Suprapubic skin (tissue), 4 donors: ENCODE measurements at regions not wholly inside any gene's neighbourhood (a gene's known extent, or its start where the extent isn't known, plus 50 kb on each side); places are given as distances from the start of the nearest gene placed in this dataset.

Experiments used
- DNase-seq, 2 donors: peaks; one replicate each; pipeline ENCODE4 v3.0.0-alpha.2; 2019; ENCODE audit warnings: low spot score in 2 of 2
- H3K27ac ChIP-seq: fragments of 200-600 bp; sonication (generic); one replicate; pipeline ENCODE4 v1.5.1; 2019
- H3K27me3 ChIP-seq: fragments of 200-600 bp; sonication (generic); one replicate; pipeline ENCODE4 v1.5.1; 2019
- H3K36me3 ChIP-seq: fragments of 200-600 bp; sonication (generic); one replicate; pipeline ENCODE4 v1.5.1; 2019
- H3K4me1 ChIP-seq: fragments of 200-600 bp; sonication (generic); one replicate; pipeline ENCODE4 v1.5.1; 2019
- H3K4me3 ChIP-seq: fragments of 200-600 bp; sonication (generic); one replicate; pipeline ENCODE4 v1.5.1; 2019; ENCODE audit warnings: mild to moderate bottlenecking
- H3K9me3 ChIP-seq: fragments of 200-600 bp; sonication (generic); one replicate; pipeline ENCODE4 v1.5.1; 2019
- EP300 ChIP-seq: sonication (generic); formaldehyde crosslinking; IDR thresholded peaks from one replicate; pipeline ENCODE4 v1.6.1; 2017; ENCODE audit warnings: antibody characterized with exemption
- POLR2A ChIP-seq, 2 donors: fragments of 450-650 bp; IDR thresholded peaks; one replicate each; pipeline ENCODE4 v1.6.1; 2017; ENCODE audit warnings: antibody characterized with exemption in 2 of 2, mild to moderate bottlenecking in 2 of 2, moderate library complexity in 2 of 2
- POLR2AphosphoS5 ChIP-seq, 3 donors: sonication (generic); formaldehyde crosslinking; IDR thresholded peaks; one replicate each; pipeline ENCODE4 v1.6.1; 2017; ENCODE audit warnings: antibody characterized with exemption in 3 of 3
- WGBS: methylation state at CpG from one replicate; pipeline ENCODE4 v1.1.5; 2018; 5-methylcytosine and 5-hydroxymethylcytosine counted together
- TF ChIP-seq, protein P1 (sequence below), 2 donors: fragments of 200-600 bp in 1 of 2; fragments of 450-650 bp in 1 of 2; sonication (generic) in 1 of 2; IDR thresholded peaks; one replicate each; pipeline ENCODE4 v1.5.1; 2016 to 2019; ENCODE audit warnings: antibody characterized with exemption in 2 of 2, mild to moderate bottlenecking in 1 of 2, moderate library complexity in 1 of 2

DNA sequence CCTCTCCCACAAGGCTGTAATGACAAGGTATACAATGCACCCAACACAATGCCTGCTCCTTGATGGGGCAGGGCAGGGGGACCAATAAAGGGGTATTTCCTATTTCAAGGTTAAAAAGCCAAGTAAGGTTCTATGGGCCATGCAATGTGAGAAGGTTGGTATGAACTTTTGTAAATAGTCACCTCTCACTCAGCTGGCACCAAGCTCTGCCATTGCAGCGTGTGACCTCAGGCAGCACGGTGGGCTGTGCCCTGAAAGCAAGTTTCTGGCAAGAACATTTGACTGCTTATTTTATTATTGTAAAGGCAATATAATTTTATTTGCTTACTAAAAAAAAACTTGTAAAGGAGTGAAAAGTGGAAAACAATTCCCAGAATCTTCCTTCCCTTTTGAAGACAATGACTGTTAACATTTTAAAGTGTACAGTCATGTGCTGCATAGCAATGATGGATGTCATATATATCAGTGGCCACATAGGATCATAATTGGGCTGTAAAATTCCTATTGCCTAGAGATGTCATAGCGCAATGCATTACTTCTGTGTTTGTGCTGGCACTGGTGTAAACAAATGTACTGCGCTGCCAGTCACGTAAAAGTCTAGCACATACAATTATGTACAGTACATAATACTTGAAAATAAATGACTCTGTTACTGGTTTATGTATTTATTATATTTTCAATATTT is 167.3 kb upstream of the RORA start:
- WGBS = 82% methylated on average over 5 of the region's 5 CpGs

DNA sequence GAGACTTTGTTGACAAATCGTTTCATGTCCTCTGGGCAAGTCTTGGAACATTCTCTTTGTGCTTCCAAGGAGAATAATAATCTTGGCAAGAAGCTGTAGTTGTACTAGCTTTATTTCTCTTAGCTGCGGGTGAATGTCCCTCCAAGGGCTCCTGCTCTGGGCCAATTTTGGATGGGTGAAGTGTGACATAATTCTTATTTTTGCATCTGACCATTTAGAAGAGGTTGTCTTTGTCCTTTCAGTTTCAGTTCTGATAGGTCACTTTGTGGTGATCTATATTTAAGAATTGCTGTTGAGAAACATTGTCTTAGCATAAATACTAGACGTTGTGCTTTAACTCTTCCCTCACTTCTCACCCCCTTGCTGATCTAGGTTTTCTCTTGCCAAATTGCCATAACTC is 164.8 kb upstream of the RORA start:
- Histone ChIP-seq H3K27ac (peak overlapping the region; percentile 24), H3K36me3 (no peaks in the 10 kb centered on the region), H3K9me3 (no peaks in the 10 kb centered on the region), H3K4me3 (no peak overlapping the region), H3K4me1 (peaks cover 2% of the 10 kb centered on the region), H3K27me3 (no peaks in the 10 kb centered on the region)
- WGBS = 18% methylated on average over 3 of the region's 3 CpGs
- TF ChIP-seq POLR2AphosphoS5 (IDR thresholded peaks at IDR 0.05) (no peak), POLR2A (IDR thresholded peaks at IDR 0.05) (no peak), EP300 (no peak)
- TF ChIP-seq, protein P1, sequence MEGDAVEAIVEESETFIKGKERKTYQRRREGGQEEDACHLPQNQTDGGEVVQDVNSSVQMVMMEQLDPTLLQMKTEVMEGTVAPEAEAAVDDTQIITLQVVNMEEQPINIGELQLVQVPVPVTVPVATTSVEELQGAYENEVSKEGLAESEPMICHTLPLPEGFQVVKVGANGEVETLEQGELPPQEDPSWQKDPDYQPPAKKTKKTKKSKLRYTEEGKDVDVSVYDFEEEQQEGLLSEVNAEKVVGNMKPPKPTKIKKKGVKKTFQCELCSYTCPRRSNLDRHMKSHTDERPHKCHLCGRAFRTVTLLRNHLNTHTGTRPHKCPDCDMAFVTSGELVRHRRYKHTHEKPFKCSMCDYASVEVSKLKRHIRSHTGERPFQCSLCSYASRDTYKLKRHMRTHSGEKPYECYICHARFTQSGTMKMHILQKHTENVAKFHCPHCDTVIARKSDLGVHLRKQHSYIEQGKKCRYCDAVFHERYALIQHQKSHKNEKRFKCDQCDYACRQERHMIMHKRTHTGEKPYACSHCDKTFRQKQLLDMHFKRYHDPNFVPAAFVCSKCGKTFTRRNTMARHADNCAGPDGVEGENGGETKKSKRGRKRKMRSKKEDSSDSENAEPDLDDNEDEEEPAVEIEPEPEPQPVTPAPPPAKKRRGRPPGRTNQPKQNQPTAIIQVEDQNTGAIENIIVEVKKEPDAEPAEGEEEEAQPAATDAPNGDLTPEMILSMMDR (IDR thresholded peaks at IDR 0.05) = no peak
- DNase-seq = no peak

More for the DNA sequence above, 167.3 kb upstream of the RORA start:
- H3K4me3 ChIP-seq = no peak overlapping the region
- H3K9me3 ChIP-seq = no peaks in the 10 kb centered on the region
- no peak for DNase-seq
- H3K27me3 ChIP-seq = no peaks in the 10 kb centered on the region
- H3K27ac ChIP-seq = no peak overlapping the region
- H3K36me3 ChIP-seq = no peaks in the 10 kb centered on the region
- TF ChIP-seq EP300 = no peak
- TF ChIP-seq POLR2AphosphoS5 (IDR thresholded peaks at IDR 0.05) = no peak
- TF ChIP-seq, protein P1 (IDR thresholded peaks at IDR 0.05) = no peak
- TF ChIP-seq POLR2A (IDR thresholded peaks at IDR 0.05) = no peak
- H3K4me1 ChIP-seq = peaks cover 2% of the 10 kb centered on the region

- H3K9me3 ChIP-seq = no peaks in the 10 kb centered on the region
- H3K27ac ChIP-seq = peak overlapping the region; percentile 24
- H3K36me3 ChIP-seq = no peaks in the 10 kb centered on the region
- TF ChIP-seq EP300 (no peak), POLR2A (IDR thresholded peaks at IDR 0.05) (no peak), POLR2AphosphoS5 (IDR thresholded peaks at IDR 0.05) (no peak)
- TF ChIP-seq, protein P1 (IDR thresholded peaks at IDR 0.05) = no peak
- H3K4me1 ChIP-seq = peaks cover 2% of the 10 kb centered on the region
- no peaks in the 10 kb centered on the region for H3K27me3 ChIP-seq
- no peak overlapping the region for H3K4me3 ChIP-seq
- no peak for DNase-seq
- 62% methylated on average over 3 of the region's 3 CpGs for WGBS
Observed at GRCh38 chr15:61393524-61393923, 164.4 kb upstream of the RORA start.

DNA sequence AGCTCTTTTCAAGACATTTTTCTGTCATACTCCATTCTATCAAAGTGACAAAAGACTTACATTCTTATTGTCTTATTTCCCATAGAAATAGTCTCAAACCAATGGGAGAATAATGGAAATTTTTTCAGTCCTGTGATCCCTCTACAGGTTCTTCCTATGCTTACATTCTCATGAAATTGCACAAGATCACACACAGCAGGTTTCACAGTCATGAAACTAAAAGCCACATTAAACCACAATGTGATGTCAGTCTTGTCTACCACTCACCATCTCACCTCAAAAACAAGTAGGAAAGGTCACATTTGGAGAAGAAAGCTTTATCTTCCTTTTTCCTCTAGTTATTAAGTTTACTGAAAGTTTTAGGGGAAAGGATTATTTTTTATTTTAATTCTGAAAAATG is 161.0 kb upstream of the RORA start:
- no peaks in the 10 kb centered on the region for H3K9me3 ChIP-seq
- TF ChIP-seq, protein P1 (IDR thresholded peaks at IDR 0.05) = no peak
- TF ChIP-seq POLR2AphosphoS5 (IDR thresholded peaks at IDR 0.05) (no peak), EP300 (no peak), POLR2A (IDR thresholded peaks at IDR 0.05) (no peak)

GRCh38 chr15:61389334-61390028 is 160.4 kb upstream of the RORA start:
- no peaks in the 10 kb centered on the region for H3K36me3 ChIP-seq
- TF ChIP-seq EP300 = no peak
- no peak for TF ChIP-seq POLR2AphosphoS5 (IDR thresholded peaks at IDR 0.05)
- no peak for TF ChIP-seq POLR2A (IDR thresholded peaks at IDR 0.05)
- TF ChIP-seq, protein P1 (IDR thresholded peaks at IDR 0.05) = no peak
- no peak overlapping the region for H3K27ac ChIP-seq
- peaks cover 2% of the 10 kb centered on the region for H3K4me1 ChIP-seq
- no peaks in the 10 kb centered on the region for H3K27me3 ChIP-seq
- H3K9me3 ChIP-seq = no peaks in the 10 kb centered on the region
- H3K4me3 ChIP-seq = no peak overlapping the region
- DNase-seq = no peak
- WGBS = 82% methylated on average over 6 of the region's 6 CpGs

More for the DNA sequence above, 161.0 kb upstream of the RORA start:
- DNase-seq = no peak
- H3K4me3 ChIP-seq = no peak overlapping the region
- H3K27me3 ChIP-seq = no peaks in the 10 kb centered on the region
- H3K4me1 ChIP-seq = peaks cover 2% of the 10 kb centered on the region
- no peak overlapping the region for H3K27ac ChIP-seq
- H3K36me3 ChIP-seq = no peaks in the 10 kb centered on the region
